ENCODE measurements at regions not wholly inside any gene's neighbourhood (a gene's known extent, or its start where the extent isn't known, plus 50 kb on each side); places are given as distances from the start of the nearest gene placed in this dataset.

DNA sequence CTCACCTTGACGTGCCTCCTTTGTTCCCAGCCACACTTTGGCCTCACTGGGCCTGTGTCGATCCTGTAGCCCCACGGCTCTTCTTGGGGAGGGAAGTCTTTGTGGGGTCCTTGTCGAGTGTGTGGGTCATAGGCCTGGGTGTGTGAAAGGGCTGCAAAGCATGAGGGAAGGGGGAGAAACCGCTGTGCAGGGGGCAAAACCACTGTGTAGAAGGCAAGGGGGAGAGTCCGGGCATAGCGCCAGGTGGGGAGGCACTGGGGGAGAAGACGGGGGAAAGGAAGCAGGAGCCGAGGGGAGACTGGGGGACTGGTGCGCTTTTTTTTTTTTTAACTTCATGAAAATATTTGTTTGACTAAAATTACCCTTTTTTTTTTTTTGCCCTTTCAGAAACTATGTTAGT, 65.1 kb upstream of the RASD2 start:
- Mint-ChIP-seq H3K9me3 (no peaks in the 10 kb centered on the region), H3K27me3 (peaks cover 10% of the 10 kb centered on the region), H3K4me1 (peaks cover 4% of the 10 kb centered on the region), H3K36me3 (ENCODE audit: low read depth) (peaks cover 11% of the 10 kb centered on the region), H3K4me3 (no peak overlapping the region), H3K27ac (no peak overlapping the region)
- DNase-seq, result no peak
- ChIA-PET CTCF (no interaction called here), POLR2A (no interaction called here)

DNA sequence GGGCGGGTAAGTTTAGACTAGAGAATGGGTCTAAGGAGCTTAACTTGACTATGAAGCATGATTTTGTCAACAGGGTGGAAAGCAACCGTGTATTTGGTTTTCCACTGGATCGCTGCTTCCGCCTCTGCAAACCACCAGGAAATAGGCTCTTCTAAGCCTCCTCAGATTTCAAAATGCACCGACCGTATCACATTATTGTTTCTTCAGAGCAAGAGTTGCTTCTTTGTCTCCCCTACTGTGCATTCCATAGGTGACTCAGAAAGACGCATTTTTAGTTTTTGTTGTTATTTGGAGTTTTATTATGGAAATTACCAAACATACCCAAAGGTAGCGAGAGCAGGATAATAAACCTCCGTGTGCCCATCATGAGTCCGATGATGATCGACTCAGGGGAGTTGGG, 64.3 kb upstream of the RASD2 start:
- peaks cover 13% of the 10 kb centered on the region for H3K27me3 Mint-ChIP-seq
- CTCF ChIA-PET, result no interaction called here

DNA sequence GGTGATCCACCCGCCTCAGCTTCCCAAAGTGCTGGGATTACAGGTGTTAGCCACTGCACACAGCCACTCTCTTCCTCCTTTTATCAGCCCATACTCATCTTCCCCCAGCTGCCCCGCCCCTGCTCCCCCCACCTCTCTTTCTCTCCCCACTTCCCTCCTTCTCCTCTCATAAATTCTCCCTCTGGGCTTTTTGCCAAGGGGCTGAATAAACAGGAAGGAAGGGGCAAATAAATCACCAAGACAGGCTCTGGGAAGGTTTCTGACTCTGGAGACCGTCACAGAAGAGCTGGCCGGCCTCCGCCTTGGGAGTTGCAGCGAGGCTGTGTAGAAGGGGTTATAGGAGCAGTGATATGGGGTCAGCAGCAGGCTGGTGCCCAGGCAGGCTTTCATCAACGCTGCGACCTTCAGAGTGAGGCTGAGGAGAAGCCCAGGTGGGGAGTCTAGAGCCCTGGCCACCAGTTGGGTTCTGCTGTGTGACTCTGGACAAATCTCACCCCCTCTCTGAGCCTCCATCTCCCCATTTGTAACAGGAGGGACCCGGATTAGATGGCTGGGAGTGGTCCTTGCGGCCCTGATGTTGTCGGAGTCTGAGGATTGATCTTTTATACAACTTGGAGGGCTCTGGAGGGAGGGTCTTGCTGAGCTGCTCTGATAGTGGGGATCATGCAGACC, 62.6 kb upstream of the RASD2 start:
- no peak overlapping the region for H3K27ac Mint-ChIP-seq
- no peaks in the 10 kb centered on the region for H3K9me3 Mint-ChIP-seq
- ChIA-PET POLR2A (no interaction called here), CTCF (interaction anchor here (0.8 kb wide), 1 partner anchor 43 kb away, joined by 3 read pairs; no protein-coding TSS in a partner anchor)
- peaks cover 12% of the 10 kb centered on the region for H3K4me1 Mint-ChIP-seq
- no peak for DNase-seq
- peaks cover 14% of the 10 kb centered on the region for H3K27me3 Mint-ChIP-seq
- H3K4me3 Mint-ChIP-seq, result no peak overlapping the region
- H3K36me3 Mint-ChIP-seq (ENCODE audit: low read depth), result no peaks in the 10 kb centered on the region

More for the DNA sequence above, 64.3 kb upstream of the RASD2 start:
- no peaks in the 10 kb centered on the region for H3K9me3 Mint-ChIP-seq
- peaks cover 11% of the 10 kb centered on the region for H3K4me1 Mint-ChIP-seq
- POLR2A ChIA-PET, result no interaction called here
- peaks cover 3% of the 10 kb centered on the region for H3K36me3 Mint-ChIP-seq (ENCODE audit: low read depth)
- no peak overlapping the region for H3K27ac Mint-ChIP-seq
- no peak overlapping the region for H3K4me3 Mint-ChIP-seq
- DNase-seq, result no peak

DNA sequence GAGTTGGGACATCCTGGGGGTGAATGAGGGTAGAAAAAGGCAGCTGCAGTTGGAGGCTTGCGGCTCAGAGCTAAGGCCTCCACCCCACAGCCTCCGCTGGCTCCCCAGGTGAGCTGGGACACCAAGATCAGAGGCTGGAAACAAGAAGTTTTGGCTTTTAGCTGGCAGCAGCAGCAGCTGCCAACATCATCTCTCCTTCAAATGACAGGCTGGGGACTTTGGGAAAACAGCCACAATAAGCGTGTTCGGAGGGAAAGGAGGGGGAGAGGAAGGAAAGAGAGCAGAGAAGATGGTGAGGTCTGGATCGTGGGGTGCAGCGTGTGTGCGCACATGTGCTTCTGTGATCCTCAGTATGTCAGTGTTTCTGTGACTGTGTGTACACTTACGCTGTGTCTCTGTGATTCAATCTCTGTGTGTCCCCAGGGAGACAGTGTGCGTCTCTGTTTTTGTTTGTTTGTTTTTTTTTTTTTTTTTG, 62.0 kb upstream of the RASD2 start:
- no peak overlapping the region for H3K27ac Mint-ChIP-seq
- ChIA-PET POLR2A (no interaction called here), CTCF (interaction anchor here (0.8 kb wide), 1 partner anchor 43 kb away, joined by 3 read pairs; no protein-coding TSS in a partner anchor)
- no peak overlapping the region for H3K4me3 Mint-ChIP-seq
- H3K27me3 Mint-ChIP-seq, result peaks cover 14% of the 10 kb centered on the region
- no peaks in the 10 kb centered on the region for H3K36me3 Mint-ChIP-seq (ENCODE audit: low read depth)
- no peaks in the 10 kb centered on the region for H3K9me3 Mint-ChIP-seq
- DNase-seq, result no peak
- peaks cover 12% of the 10 kb centered on the region for H3K4me1 Mint-ChIP-seq

DNA sequence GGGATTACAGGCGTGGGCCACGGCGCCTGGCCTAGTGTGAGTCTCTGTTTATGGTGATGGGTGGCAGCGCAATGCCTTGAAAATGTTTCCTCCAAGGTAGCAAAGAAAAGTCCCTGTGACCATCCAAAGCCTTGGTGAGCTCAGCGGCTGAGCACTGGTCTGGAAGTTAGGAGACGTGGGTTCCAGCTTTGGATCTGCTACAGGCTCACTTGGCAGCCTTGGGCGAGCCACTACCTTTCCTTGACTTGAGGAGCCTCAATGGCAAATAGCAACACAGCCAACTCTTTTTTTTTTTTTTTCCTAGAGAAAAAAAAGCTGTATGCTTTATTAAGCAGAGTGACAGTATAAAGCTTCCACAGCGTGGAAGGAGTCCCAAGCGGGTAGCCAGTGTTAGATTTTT, 61.3 kb upstream of the RASD2 start:
- DNase-seq, result no peak
- Mint-ChIP-seq H3K4me1 (peaks cover 12% of the 10 kb centered on the region), H3K27ac (no peak overlapping the region), H3K36me3 (ENCODE audit: low read depth) (no peaks in the 10 kb centered on the region), H3K4me3 (no peak overlapping the region), H3K9me3 (no peaks in the 10 kb centered on the region), H3K27me3 (peaks cover 14% of the 10 kb centered on the region)
- ChIA-PET CTCF (no interaction called here), POLR2A (no interaction called here)

DNA sequence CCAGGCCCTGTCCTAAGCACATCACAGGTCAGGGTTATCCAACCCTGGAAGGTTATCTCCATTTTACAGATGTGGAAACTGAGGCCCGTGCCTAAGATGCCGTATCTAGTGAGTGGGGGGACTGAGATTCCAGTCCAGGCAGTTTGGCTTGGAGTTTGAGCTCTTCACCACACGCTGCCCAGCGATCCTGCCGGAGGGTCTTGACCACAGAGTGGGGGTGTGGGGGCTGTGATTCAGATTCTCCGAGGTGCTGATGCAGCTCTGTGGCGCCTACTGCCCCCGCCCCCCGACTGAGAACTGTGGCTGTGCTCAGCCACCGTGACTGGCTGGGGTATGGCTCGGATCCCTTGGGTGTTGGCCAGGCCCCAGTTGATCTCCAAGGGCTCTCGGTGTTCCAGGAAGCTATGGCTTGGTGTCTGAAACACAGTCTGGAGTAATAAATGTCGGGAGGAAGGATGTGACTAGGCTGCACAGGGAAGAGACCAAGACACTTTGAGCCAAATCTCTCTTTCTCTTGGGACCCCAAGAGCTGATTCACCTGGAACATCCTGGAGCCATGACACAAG, 60.6 kb upstream of the RASD2 start:
- H3K27me3 Mint-ChIP-seq, result peaks cover 14% of the 10 kb centered on the region
- POLR2A ChIA-PET, result no interaction called here
- no peaks in the 10 kb centered on the region for H3K9me3 Mint-ChIP-seq
- H3K36me3 Mint-ChIP-seq (ENCODE audit: low read depth), result no peaks in the 10 kb centered on the region
- CTCF ChIA-PET, result no interaction called here
- no peak for DNase-seq
- no peak overlapping the region for H3K4me3 Mint-ChIP-seq
- H3K27ac Mint-ChIP-seq, result no peak overlapping the region
- H3K4me1 Mint-ChIP-seq, result peaks cover 12% of the 10 kb centered on the region

DNA sequence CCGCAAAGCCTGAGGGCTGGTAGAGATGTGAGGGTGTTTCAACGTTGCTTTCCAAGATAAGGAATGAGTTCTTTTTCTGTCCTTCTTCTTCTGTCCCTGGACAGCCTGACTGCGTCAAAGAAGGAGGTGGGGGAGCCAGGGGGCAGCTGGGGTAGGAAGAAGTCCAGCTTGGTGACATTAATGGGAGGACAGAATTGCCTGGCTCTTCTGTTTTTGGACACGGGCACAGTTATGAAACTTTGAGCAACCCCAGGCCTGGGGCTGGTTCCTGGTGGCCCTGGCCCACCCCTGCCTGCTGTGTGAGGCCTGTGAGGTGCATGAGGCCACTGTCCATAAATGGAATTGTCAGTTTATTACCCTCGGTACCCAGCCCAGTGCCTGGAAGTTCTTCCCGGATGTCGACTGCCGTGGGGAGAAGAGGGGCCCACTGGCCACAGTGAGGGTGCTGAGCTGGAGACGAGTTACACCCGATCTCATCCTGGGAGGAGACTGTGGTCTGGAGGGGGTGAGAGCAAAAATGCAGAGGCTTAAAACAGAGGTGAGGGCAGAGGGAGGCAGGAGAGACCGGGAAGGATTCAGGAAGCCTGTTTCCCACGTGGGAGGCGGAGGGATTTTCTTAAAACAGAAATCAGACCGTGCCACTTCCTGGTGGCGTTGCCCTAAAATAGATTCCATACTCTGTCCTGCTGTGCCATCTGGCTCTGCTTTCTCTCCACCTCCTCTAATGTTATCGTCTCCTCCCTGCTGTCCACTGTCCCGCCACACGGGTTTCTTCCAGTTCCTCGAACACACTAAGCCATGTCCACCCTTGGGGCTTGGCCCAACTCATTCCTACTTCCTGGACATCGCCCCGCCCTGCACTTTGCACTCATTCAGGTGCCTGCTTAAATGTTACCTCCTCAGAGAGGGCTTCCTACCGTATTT, 59.7 kb upstream of the RASD2 start:
- Mint-ChIP-seq H3K36me3 (ENCODE audit: low read depth) (no peaks in the 10 kb centered on the region), H3K27me3 (peaks cover 14% of the 10 kb centered on the region), H3K27ac (no peak overlapping the region), H3K9me3 (no peaks in the 10 kb centered on the region), H3K4me3 (no peak overlapping the region), H3K4me1 (peaks cover 12% of the 10 kb centered on the region)
- no peak for DNase-seq
- ChIA-PET CTCF (no interaction called here), POLR2A (no interaction called here)

DNA sequence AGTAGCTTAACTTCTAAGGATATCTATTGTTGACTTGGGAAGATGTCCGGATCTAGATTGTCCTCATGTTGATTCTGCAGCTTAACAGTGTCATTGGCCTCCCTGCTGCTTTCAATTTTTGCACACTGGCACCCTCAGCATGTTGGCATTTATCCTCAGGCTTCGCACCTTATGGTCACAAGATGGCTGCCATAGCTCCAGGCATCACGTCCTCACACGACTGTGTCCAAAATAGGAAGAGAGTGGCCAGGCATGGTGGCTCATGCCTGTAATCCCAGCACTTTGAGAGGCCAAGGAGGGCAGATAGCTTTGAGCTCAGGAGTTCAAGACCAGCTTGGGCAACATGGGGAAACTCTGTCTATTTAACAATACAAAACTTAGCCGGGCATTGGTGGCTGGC, 58.3 kb upstream of the RASD2 start:
- ChIA-PET CTCF (interaction anchor here (0.6 kb wide), 2 partner anchors 121 to 1238 kb away, joined by 5 read pairs; no protein-coding TSS in a partner anchor), POLR2A (no interaction called here)
- H3K27me3 Mint-ChIP-seq, result peaks cover 14% of the 10 kb centered on the region
- no peak for DNase-seq
- no peak overlapping the region for H3K4me3 Mint-ChIP-seq
- no peaks in the 10 kb centered on the region for H3K9me3 Mint-ChIP-seq
- peaks cover 12% of the 10 kb centered on the region for H3K4me1 Mint-ChIP-seq
- H3K36me3 Mint-ChIP-seq (ENCODE audit: low read depth), result no peaks in the 10 kb centered on the region
- no peak overlapping the region for H3K27ac Mint-ChIP-seq

DNA sequence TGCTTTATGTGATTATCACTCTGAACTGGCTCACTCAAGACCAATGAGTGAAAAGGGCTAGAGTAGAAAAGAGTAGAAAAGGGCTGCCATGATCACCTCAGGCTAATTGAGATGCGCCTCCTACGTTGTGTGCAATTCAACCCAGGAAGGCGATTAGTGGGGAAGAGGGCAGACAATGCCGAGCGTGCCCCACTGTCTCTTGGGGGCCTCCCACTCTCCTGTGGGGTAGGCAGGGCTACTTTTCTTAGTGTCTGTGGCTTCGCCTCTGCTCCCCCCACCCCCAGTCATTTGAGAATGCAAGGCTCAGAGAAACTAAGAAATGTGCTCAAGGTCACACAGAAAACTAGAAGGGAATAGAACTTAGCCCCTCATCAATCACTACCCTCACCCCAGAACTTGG, 57.7 kb upstream of the RASD2 start:
- H3K27ac Mint-ChIP-seq, result no peak overlapping the region
- peaks cover 12% of the 10 kb centered on the region for H3K4me1 Mint-ChIP-seq
- H3K4me3 Mint-ChIP-seq, result no peak overlapping the region
- H3K36me3 Mint-ChIP-seq (ENCODE audit: low read depth), result no peaks in the 10 kb centered on the region
- POLR2A ChIA-PET, result no interaction called here
- H3K27me3 Mint-ChIP-seq, result peaks cover 13% of the 10 kb centered on the region
- DNase-seq, result no peak
- CTCF ChIA-PET, result no interaction called here
- H3K9me3 Mint-ChIP-seq, result no peaks in the 10 kb centered on the region

DNA sequence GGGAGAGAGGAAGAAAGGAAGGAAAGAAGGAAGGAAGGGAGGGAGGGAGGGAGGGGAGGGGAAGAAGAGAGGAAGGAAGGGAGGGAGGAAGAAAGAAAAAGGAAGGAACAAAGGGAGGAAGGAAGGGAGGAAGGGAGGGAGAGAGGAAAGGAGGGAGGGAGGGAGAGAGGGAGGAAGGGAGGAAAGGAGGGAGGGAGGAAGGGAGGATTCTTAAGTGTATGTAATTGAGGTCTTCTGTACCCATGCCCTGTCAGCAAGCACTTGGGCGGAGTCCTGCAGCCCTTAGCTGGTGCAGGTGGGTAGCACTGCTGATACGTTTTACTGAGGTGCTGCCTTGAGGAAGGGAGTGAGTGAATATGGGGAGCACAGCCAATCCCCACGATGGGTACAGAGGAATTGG, 56.9 kb upstream of the RASD2 start:
- Mint-ChIP-seq H3K4me3 (no peak overlapping the region), H3K27me3 (peaks cover 11% of the 10 kb centered on the region), H3K36me3 (ENCODE audit: low read depth) (no peaks in the 10 kb centered on the region), H3K27ac (no peak overlapping the region), H3K9me3 (no peaks in the 10 kb centered on the region), H3K4me1 (peaks cover 12% of the 10 kb centered on the region)
- CTCF ChIA-PET, result no interaction called here
- no peak for DNase-seq
- POLR2A ChIA-PET, result no interaction called here

DNA sequence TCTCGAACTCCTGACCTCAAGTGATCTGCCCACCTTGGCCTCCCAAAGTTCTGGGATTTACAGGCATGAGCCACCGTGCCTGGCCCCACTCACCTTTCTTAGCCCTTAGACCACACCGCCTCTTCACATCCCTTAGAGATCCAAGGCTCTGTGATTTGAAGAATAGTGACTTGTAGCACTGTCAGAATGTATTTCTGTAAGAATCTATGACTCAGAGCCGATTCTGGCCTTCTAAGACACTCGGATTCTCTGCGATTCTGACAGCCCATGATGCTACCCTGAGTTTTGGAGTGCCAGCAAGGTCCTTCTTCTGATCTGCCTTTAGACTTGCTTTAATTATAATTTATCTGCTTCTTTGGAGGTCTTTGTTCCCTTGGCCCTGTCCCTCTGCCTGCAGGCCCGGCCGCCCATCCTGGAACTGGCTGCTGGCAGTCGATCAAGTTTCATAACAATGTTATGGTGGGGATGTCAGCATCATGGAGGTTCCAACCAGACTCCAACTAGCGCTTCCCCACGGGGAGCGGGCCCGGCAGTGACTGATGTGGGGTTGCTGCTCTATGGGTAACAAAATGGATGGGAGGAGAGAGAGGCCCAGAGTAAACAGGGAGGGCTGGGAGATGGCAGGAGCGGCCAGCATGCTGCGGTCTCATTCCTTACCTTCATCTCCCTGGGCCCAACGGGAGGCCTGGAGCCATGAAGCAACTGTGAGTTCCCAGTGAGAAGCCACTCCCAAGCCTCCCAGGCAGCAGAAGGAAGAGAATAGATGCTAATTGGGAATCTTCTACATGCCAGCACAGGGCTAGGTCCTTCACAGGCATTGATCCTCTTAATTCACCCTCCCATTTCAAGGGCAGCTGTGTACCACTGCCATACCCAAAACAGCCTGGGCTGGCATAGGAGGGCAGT, 55.7 kb upstream of the RASD2 start:
- H3K4me3 Mint-ChIP-seq, result no peak overlapping the region
- H3K27ac Mint-ChIP-seq, result no peak overlapping the region
- POLR2A ChIA-PET, result no interaction called here
- peaks cover 8% of the 10 kb centered on the region for H3K27me3 Mint-ChIP-seq
- H3K36me3 Mint-ChIP-seq (ENCODE audit: low read depth), result no peaks in the 10 kb centered on the region
- no peaks in the 10 kb centered on the region for H3K9me3 Mint-ChIP-seq
- no peak for DNase-seq
- H3K4me1 Mint-ChIP-seq, result peaks cover 12% of the 10 kb centered on the region
- CTCF ChIA-PET, result no interaction called here

DNA sequence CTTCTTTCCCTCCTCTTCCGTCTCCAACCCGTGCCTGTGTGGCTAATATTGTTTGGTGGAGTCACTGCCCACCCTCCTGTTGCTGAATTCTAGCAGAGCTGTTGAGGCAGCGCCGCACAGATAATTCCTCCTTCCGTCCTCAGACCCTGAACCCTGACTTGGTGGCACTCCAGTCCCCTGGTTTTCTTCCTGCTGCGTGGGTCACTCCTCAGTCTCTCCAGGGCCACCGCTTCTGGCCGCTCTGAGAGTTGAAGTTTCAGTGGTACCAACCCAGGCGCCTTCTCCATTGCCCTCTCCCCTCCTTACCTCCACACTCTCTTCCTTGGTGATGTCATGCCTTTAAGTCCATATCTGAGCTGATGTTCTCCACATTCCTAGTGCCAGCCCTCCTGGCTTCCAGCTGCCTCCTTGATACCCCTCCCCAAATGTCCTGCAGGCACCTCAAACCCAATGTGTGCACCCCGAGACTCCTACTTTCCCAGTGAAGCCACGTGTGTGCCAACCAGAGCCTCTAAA, 54.5 kb upstream of the RASD2 start:
- no peak overlapping the region for H3K27ac Mint-ChIP-seq

More for the DNA sequence above, 54.5 kb upstream of the RASD2 start:
- Mint-ChIP-seq H3K36me3 (ENCODE audit: low read depth) (no peaks in the 10 kb centered on the region), H3K4me3 (no peak overlapping the region), H3K27me3 (peaks cover 3% of the 10 kb centered on the region), H3K4me1 (peaks cover 3% of the 10 kb centered on the region), H3K9me3 (no peaks in the 10 kb centered on the region)
- ChIA-PET POLR2A (no interaction called here), CTCF (no interaction called here)
- DNase-seq, result no peak

Data from activated CD4-positive, alpha-beta T cell treated with anti-CD3 and anti-CD28 coated beads, Interleukin-2, amount 10 ng/mL, durations not matched to agents 7 days and 5 days (primary cell).